Endodermal cell (in vitro differentiated cells): ENCODE measurements at regions not wholly inside any gene's neighbourhood (a gene's known extent, or its start where the extent isn't known, plus 50 kb on each side); places are given as distances from the start of the nearest gene placed in this dataset.
A peak's percentile ranks its signal among the peaks of the same experiment; 100 is the strongest.

ENCODE experiments used
- DNase-seq: peaks from one replicate; pipeline ENCODE4 v3.0.0-alpha.2; 2017
- H3K27ac ChIP-seq: 2 replicates; pipeline ENCODE4 v1.5.1; 2013; ENCODE audit warnings: mild to moderate bottlenecking, low read depth, low read length, moderate library complexity
- H3K27me3 ChIP-seq: 2 replicates; pipeline ENCODE4 v1.6.1; 2013; ENCODE audit warnings: mild to moderate bottlenecking, low read length, moderate library complexity; ENCODE audit not compliant: insufficient read depth, control insufficient read depth, poor library complexity, severe bottlenecking
- H3K36me3 ChIP-seq: 2 replicates; pipeline ENCODE4 v1.7.0; 2013; ENCODE audit warnings: mild to moderate bottlenecking, low read length, moderate library complexity; ENCODE audit not compliant: control insufficient read depth, insufficient read depth
- H3K4me1 ChIP-seq: one replicate; pipeline ENCODE4 v1.7.0; 2013; ENCODE audit warnings: low read length; ENCODE audit not compliant: control insufficient read depth, insufficient read depth
- H3K4me3 ChIP-seq: 2 replicates; pipeline ENCODE4 v1.5.1; 2013; ENCODE audit warnings: mild to moderate bottlenecking, low read length, moderate library complexity
- H3K9ac ChIP-seq: 2 replicates; pipeline ENCODE4 v1.6.1; 2013; ENCODE audit warnings: mild to moderate bottlenecking, low read length, moderate library complexity; ENCODE audit not compliant: poor library complexity, severe bottlenecking; ENCODE audit errors: extremely low read depth
- H3K9me3 ChIP-seq: 2 replicates; pipeline ENCODE4 v1.6.1; 2013; ENCODE audit warnings: mild to moderate bottlenecking, low read length, moderate library complexity; ENCODE audit not compliant: control insufficient read depth
- H3K27ac Mint-ChIP-seq: 2 replicates; pipeline ENCODE4 v1.8.0; 2020; ENCODE audit warnings: mixed read lengths
- H3K27me3 Mint-ChIP-seq: 2 replicates; pipeline ENCODE4 v1.8.0; 2021; ENCODE audit warnings: mild to moderate bottlenecking, mixed read lengths; ENCODE audit not compliant: insufficient read depth
- H3K36me3 Mint-ChIP-seq: 2 replicates; pipeline ENCODE4 v1.8.0; 2020; ENCODE audit warnings: low read depth, mixed read lengths
- H3K4me1 Mint-ChIP-seq: 2 replicates; pipeline ENCODE4 v1.8.0; 2020; ENCODE audit warnings: mixed read lengths
- H3K4me3 Mint-ChIP-seq: 2 replicates; pipeline ENCODE4 v1.8.0; 2020; ENCODE audit warnings: mild to moderate bottlenecking, moderate library complexity, mixed read lengths
- H3K9me3 Mint-ChIP-seq: 2 replicates; pipeline ENCODE4 v1.8.0; 2020; ENCODE audit warnings: mild to moderate bottlenecking, mixed read lengths
- WGBS, 2 experiments: methylation state at CpG; one replicate each; pipeline versions ENCODE4 v1.1.5 to v1.1.7; 2013; ENCODE audit warnings: missing lambda C conversion rate in 2 of 2, mixed read lengths in 1 of 2; ENCODE audit not compliant: insufficient coverage in 1 of 2, insufficient read length in 1 of 2; 5-methylcytosine and 5-hydroxymethylcytosine counted together
- TF ChIP-seq, protein P1 (sequence below): fragments of 200-600 bp; sonication (generic); conservative IDR thresholded peaks from 2 replicates; pipeline ENCODE4 v1.5.0; 2021; ENCODE audit warnings: antibody characterized with exemption, mild to moderate bottlenecking

DNA sequence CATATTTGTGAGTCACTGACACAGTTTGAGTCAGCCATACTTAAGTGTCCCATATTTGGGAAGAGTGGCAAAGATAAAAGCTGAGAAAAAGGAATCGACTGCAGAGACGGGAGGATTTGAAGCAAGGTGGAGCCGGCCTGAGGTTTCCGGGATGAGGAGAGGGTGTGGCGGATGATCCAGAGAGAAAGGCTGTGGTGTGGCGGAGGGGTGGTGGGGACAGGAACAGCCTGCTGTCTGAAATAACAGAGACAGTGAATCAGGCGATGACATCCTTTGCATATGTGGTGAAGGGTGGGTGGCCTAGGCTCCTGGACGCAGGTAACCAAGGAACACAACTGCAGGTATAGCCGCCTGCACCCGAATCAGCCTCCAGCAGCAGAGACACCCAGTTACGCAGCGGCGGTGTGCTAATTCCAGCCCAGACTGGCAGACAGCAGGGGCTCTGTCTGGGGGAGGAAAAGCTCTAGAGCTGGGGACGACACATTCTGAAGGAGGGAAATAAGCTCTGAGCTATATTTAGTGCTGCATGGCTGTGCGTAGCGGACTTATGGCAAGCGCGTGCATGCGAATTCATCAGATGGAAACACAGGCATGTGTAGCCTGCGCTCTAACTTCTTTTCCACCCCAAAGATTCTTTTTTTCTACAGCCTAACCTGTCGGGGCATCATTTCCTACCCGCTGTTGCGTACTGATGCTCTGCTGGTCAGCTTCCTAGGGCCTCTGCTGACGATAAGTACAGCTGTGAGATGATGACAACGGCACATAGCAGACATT, 62.7 kb upstream of the BARX2 start:
- H3K9me3 ChIP-seq, result peaks cover 5% of the 10 kb centered on the region
- Mint-ChIP-seq H3K27me3 (peaks cover 17% of the 10 kb centered on the region), H3K4me3 (no peak overlapping the region), H3K27ac (peak overlapping the region; percentile 31), H3K36me3 (no peaks in the 10 kb centered on the region), H3K9me3 (peaks cover 18% of the 10 kb centered on the region), H3K4me1 (peaks cover 42% of the 10 kb centered on the region)
- peak overlapping the region; percentile 9 for H3K27ac ChIP-seq
- H3K36me3 ChIP-seq, result no peaks in the 10 kb centered on the region
- 87 to 88% methylated on average over 25 of the region's 25 CpGs for WGBS, 2 experiments
- no peaks in the 10 kb centered on the region for H3K27me3 ChIP-seq
- H3K4me3 ChIP-seq, result no peak overlapping the region
- no peak overlapping the region for H3K9ac ChIP-seq
- TF ChIP-seq, protein P1, sequence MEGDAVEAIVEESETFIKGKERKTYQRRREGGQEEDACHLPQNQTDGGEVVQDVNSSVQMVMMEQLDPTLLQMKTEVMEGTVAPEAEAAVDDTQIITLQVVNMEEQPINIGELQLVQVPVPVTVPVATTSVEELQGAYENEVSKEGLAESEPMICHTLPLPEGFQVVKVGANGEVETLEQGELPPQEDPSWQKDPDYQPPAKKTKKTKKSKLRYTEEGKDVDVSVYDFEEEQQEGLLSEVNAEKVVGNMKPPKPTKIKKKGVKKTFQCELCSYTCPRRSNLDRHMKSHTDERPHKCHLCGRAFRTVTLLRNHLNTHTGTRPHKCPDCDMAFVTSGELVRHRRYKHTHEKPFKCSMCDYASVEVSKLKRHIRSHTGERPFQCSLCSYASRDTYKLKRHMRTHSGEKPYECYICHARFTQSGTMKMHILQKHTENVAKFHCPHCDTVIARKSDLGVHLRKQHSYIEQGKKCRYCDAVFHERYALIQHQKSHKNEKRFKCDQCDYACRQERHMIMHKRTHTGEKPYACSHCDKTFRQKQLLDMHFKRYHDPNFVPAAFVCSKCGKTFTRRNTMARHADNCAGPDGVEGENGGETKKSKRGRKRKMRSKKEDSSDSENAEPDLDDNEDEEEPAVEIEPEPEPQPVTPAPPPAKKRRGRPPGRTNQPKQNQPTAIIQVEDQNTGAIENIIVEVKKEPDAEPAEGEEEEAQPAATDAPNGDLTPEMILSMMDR, result no peak
- peak; percentile 56 for DNase-seq
- H3K4me1 ChIP-seq, result peaks cover 15% of the 10 kb centered on the region

DNA sequence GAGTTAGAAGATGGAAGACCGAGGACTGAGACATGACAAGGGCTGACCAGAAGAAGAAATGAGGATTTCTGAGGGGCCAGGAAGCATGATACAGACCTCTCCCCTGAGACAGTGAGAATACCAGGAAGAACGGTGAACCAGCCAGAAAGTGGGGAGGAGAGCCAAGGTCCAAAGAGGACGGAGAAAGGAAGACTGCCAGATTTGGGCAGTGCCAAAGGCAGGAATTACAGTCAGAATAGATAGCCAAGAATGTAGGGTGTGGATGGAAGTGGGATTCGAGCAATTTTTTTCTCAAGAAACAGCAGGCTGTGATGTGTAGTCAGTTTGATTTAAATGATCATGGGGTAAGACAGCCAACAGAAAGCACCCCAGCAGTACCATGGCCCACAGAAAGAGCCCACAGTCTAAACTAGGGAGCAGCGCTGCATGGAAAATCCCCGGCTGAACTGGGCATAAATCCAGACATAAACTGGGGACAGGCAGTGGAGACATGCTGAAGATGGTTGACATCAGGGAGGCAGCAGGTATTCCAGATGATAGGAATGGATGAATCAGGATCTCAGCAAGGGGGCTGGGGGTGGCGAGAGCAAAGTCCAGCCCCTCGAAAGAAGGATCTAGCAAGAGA, 67.3 kb upstream of the BARX2 start:
- no peak overlapping the region for H3K9ac ChIP-seq
- H3K4me3 Mint-ChIP-seq, result no peak overlapping the region
- WGBS, 2 experiments, result 90% methylated on average over 8 of the region's 8 CpGs
- peaks cover 17% of the 10 kb centered on the region for H3K27me3 Mint-ChIP-seq
- DNase-seq, result no peak
- no peak overlapping the region for H3K27ac Mint-ChIP-seq
- H3K27me3 ChIP-seq, result no peaks in the 10 kb centered on the region
- TF ChIP-seq, protein P1, result no peak
- H3K36me3 ChIP-seq, result no peaks in the 10 kb centered on the region
- peaks cover 29% of the 10 kb centered on the region for H3K4me1 Mint-ChIP-seq
- H3K4me3 ChIP-seq, result no peak overlapping the region
- H3K4me1 ChIP-seq, result peaks cover 11% of the 10 kb centered on the region
- H3K36me3 Mint-ChIP-seq, result no peaks in the 10 kb centered on the region
- H3K9me3 ChIP-seq, result peaks cover 10% of the 10 kb centered on the region
- H3K27ac ChIP-seq, result no peak overlapping the region
- H3K9me3 Mint-ChIP-seq, result peaks cover 20% of the 10 kb centered on the region

DNA sequence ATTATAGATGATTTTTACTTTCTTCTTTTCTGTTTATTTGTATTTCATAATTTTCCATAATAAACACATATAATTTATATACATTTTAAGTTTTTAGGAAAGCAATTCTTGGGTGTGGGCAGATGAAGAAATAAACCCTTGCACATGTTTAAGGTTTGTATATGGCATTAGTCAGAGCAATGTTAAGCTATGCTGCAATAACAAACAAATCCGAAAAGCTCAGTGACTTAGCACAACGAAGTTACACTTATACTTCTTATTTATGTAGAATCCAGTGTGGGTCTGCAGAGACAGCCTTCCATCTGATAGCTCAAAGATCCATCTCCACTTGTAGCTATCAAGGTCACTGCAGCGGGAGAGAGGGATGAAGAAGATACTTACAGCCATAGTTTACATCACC, 68.5 kb upstream of the BARX2 start:
- no peak overlapping the region for H3K4me3 ChIP-seq
- Mint-ChIP-seq H3K36me3 (no peaks in the 10 kb centered on the region), H3K9me3 (peaks cover 20% of the 10 kb centered on the region), H3K4me3 (no peak overlapping the region), H3K27me3 (peaks cover 17% of the 10 kb centered on the region), H3K27ac (no peak overlapping the region), H3K4me1 (peaks cover 18% of the 10 kb centered on the region)
- H3K27ac ChIP-seq, result no peak overlapping the region
- no peaks in the 10 kb centered on the region for H3K27me3 ChIP-seq
- H3K9ac ChIP-seq, result no peak overlapping the region
- H3K4me1 ChIP-seq, result peaks cover 4% of the 10 kb centered on the region
- H3K36me3 ChIP-seq, result no peaks in the 10 kb centered on the region
- peaks cover 10% of the 10 kb centered on the region for H3K9me3 ChIP-seq
- 94% methylated on average over 3 of the region's 3 CpGs for WGBS, 2 experiments
- DNase-seq, result no peak
- TF ChIP-seq, protein P1, result no peak
